Tibial artery (tissue), 4 donors: ENCODE measurements at regions not wholly inside any gene's neighbourhood (a gene's known extent, or its start where the extent isn't known, plus 50 kb on each side); places are given as distances from the start of the nearest gene placed in this dataset.
A peak's percentile ranks its signal among the peaks of the same experiment; 100 is the strongest.

Experiments
- DNase-seq, 2 donors: peaks; one replicate each; pipeline ENCODE4 v3.0.0-alpha.2; 2019
- H3K27ac ChIP-seq, 2 donors: fragments of 200-600 bp; sonication (generic) in 1 of 2; 1 replicate in 1 of 2; 2 replicates in 1 of 2; pipeline ENCODE4 v1.5.1; 2018 to 2019; ENCODE audit warnings: mild to moderate bottlenecking in 1 of 2
- H3K27me3 ChIP-seq, 2 donors: fragments of 200-600 bp; sonication (generic) in 1 of 2; one replicate each; pipeline versions ENCODE4 v1.5.1 to v1.6.0; 2016 to 2019
- H3K36me3 ChIP-seq, 3 donors: fragments of 200-600 bp; sonication (generic) in 2 of 3; one replicate each; pipeline ENCODE4 v1.5.1; 2016 to 2019; ENCODE audit warnings: mild to moderate bottlenecking in 2 of 3
- H3K4me1 ChIP-seq, 4 donors: fragments of 200-600 bp; sonication (generic) in 2 of 4; 1 replicate in 3 of 4; 2 replicates in 1 of 4; pipeline ENCODE4 v1.5.1; 2016 to 2019
- H3K4me3 ChIP-seq, 2 donors: fragments of 200-600 bp; sonication (generic) in 1 of 2; 1 replicate in 1 of 2; 2 replicates in 1 of 2; pipeline ENCODE4 v1.5.1; 2018 to 2019; ENCODE audit warnings: mild to moderate bottlenecking in 2 of 2
- H3K9me3 ChIP-seq, 3 donors: fragments of 200-600 bp; sonication (generic) in 1 of 3; one replicate each; pipeline ENCODE4 v1.5.1; 2016 to 2019
- intact Hi-C: fragments of 100-400 bp; cut with DNase I; formaldehyde crosslinking; loops from one replicate; pipeline ENCODE4 v1.15.0; 2023; ENCODE audit warnings: low total_unique reads
- TF ChIP-seq, protein P1 (sequence below), 2 experiments: fragments of 200-600 bp in 1 of 2; fragments of 450-650 bp in 1 of 2; IDR thresholded peaks; one replicate each; pipeline ENCODE4 v1.5.1; 2017 to 2019; ENCODE audit warnings: antibody characterized with exemption in 2 of 2, mild to moderate bottlenecking in 1 of 2, moderate library complexity in 1 of 2

DNA sequence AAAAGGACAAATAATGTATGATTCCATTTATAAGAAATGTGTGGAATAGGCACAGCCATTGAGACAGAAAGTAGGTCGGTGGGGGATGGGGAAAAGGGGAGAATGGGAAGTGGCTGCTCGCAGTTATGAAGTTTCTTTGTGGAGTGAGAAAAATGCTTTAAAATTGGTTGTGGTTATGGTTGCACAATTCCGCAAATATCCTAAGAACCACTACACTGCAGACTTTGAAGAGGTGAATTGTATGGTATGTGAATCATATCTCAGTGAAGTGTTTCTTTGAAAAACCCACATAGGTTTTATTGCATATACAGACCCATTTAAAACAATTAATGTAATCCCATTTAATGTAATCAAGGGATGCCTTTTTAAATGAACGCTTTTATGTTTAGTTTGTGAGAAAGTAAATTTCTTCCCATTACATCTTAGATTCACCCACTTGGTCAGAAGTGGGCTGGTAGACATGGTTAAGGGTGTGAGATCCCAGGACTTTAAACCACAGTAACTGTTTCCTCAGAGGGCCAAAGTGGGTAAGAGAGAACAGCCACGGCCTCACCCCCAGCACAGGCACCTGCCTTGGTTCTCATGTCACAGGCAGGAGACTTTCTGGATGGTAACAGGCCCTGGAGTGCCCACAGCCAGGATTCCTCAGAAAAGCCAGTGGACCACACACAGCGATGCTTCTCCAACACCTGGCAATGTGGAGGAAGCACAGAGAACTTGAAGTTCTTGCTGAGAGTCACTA lies 119.3 kb upstream of the GJB6 start:
- TF ChIP-seq, protein P1, sequence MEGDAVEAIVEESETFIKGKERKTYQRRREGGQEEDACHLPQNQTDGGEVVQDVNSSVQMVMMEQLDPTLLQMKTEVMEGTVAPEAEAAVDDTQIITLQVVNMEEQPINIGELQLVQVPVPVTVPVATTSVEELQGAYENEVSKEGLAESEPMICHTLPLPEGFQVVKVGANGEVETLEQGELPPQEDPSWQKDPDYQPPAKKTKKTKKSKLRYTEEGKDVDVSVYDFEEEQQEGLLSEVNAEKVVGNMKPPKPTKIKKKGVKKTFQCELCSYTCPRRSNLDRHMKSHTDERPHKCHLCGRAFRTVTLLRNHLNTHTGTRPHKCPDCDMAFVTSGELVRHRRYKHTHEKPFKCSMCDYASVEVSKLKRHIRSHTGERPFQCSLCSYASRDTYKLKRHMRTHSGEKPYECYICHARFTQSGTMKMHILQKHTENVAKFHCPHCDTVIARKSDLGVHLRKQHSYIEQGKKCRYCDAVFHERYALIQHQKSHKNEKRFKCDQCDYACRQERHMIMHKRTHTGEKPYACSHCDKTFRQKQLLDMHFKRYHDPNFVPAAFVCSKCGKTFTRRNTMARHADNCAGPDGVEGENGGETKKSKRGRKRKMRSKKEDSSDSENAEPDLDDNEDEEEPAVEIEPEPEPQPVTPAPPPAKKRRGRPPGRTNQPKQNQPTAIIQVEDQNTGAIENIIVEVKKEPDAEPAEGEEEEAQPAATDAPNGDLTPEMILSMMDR (IDR thresholded peaks at IDR 0.05) = no peak
- H3K4me1 ChIP-seq = no peaks in the 10 kb centered on the region
- no peak for DNase-seq
- no peaks in the 10 kb centered on the region for H3K9me3 ChIP-seq
- no peak overlapping the region for H3K4me3 ChIP-seq
- H3K27me3 ChIP-seq = peaks cover 0 to 2% of the 10 kb centered on the region in 2 donors
- intact Hi-C loops = no loop called here
- H3K27ac ChIP-seq = no peak overlapping the region
- H3K36me3 ChIP-seq = no peaks in the 10 kb centered on the region

DNA sequence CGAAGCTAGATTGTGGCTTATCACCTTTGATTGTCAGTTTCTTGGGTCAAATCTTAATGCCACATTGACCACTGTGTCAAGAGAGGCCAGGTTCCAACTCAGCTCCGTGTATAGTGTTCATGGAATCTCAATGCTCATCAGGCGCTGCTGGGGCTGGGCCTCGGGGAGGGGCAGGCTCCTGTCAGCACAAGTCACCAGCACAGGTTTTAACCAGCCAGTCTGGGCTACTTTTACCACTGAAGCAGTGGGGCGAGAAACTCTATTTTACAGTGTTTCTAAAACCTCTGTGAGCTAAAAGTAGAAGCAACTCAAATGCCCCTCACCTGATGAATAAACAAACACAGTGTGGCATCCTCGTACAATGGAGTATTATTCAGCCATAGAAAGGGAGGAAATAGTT lies 118.7 kb upstream of the GJB6 start:
- no peaks in the 10 kb centered on the region for H3K36me3 ChIP-seq
- no peak overlapping the region for H3K27ac ChIP-seq
- H3K4me1 ChIP-seq = no peaks in the 10 kb centered on the region
- H3K4me3 ChIP-seq = no peak overlapping the region
- intact Hi-C loops = no loop called here
- H3K9me3 ChIP-seq = no peaks in the 10 kb centered on the region
- TF ChIP-seq, protein P1 (IDR thresholded peaks at IDR 0.05) = no peak
- no peaks in the 10 kb centered on the region for H3K27me3 ChIP-seq
- DNase-seq = no peak

DNA sequence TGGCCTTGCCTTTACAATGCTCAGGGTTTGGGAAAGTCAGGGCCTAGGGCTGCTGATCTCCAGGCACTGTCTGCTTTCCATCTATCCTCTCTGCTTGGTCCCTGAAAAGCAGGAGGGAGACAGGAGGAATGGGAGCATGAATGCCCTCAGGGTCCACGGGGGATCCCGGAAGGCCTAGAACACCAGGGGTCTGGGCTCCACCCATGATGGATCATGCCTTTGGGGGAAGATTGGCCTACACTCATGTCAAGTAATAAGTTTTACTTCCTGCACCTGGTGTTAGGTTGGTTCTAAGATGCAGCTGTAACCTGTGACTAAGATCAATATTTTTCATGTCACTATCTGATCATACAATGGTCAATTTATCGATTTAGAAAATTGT lies 118.3 kb upstream of the GJB6 start:
- H3K9me3 ChIP-seq = no peaks in the 10 kb centered on the region
- TF ChIP-seq, protein P1 (IDR thresholded peaks at IDR 0.05) = no peak
- DNase-seq = no peak

DNA sequence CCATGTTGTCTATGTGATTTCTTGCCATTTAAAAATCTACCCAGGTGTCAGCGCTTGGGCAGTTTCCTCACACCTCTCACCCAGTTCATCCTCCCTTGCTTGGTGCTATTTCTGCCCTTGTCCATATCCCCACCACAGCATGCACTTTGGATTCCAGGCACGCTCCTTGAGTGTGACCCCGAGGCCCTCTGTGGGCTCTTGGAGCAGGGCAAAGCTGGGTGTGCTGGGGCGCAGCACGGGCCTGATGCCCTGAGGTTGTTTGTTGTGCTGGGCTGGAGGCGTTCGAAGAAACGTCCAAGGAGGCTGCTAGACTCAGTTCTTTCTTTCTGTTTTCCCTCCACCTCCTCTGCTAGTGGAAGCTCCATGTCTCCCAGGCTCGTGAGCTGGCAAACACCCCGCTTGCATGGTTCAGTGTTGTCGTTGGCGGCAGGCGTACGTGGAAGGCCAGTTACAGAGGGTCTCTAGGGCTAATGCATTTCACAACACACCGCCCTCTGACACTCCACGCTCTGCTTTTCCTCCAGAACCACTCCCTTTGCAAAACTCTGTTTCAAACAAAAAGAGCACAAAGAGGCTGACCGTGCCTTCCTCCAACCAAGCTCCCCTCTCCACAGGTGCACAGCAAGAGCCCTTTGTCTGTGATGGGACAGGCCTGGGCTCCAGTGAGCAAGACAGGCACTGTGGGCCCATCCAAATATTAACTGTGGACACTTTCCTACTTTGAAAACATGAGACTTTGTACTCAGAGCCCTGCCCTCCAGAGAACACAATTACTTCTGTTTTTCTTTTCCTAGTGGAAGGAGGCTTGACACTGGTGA lies 117.7 kb upstream of the GJB6 start:
- TF ChIP-seq, protein P1 (IDR thresholded peaks at IDR 0.05) = no peak

More for the DNA sequence above, 118.3 kb upstream of the GJB6 start:
- no peaks in the 10 kb centered on the region for H3K36me3 ChIP-seq
- intact Hi-C loops = no loop called here
- no peak overlapping the region for H3K4me3 ChIP-seq
- no peak overlapping the region for H3K27ac ChIP-seq
- no peaks in the 10 kb centered on the region for H3K4me1 ChIP-seq
- H3K27me3 ChIP-seq = no peaks in the 10 kb centered on the region

DNA sequence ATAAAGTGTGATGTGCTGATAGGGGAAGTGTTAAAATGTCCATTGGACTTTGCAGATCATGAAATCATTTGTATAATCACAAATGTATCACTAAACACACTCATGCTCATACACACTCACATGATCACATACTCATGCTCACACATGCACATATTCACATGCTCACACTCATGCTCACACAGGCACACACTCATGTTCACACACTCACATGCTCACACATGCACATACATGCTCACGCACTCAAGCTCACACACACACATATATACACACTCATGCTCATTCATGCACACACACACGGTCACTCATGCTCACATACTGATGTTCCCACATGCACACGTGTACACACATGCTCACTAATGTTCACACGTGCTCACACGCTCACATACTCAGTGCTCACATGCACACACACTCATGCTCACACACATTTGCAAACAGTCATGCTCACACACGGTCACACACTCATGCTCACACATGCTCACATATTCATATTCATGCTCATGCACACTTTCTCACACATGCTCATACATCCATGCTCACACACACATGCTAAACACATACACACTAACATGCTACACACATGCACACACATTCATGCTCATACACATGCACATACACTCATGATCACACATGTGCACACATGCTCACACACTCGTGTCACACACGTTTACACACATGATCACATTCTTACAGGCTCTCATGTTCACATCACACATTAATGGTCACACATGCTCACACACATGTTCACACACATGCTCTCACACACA lies 116.7 kb upstream of the GJB6 start:
- peaks cover 0 to 5% of the 10 kb centered on the region in 2 donors for H3K27me3 ChIP-seq

More for the DNA sequence above, 117.7 kb upstream of the GJB6 start:
- DNase-seq = peak; percentile 64 to 79
- Histone ChIP-seq H3K9me3 (no peaks in the 10 kb centered on the region), H3K4me3 (no peak overlapping the region), H3K4me1 (no peaks in the 10 kb centered on the region), H3K36me3 (no peaks in the 10 kb centered on the region), H3K27ac (no peak overlapping the region), H3K27me3 (peaks cover 0 to 5% of the 10 kb centered on the region in 2 donors)
- intact Hi-C loops = no loop called here

More for the DNA sequence above, 116.7 kb upstream of the GJB6 start:
- intact Hi-C loops = no loop called here
- no peaks in the 10 kb centered on the region for H3K9me3 ChIP-seq
- H3K4me3 ChIP-seq = no peak overlapping the region
- DNase-seq = no peak
- no peaks in the 10 kb centered on the region for H3K4me1 ChIP-seq
- no peaks in the 10 kb centered on the region for H3K36me3 ChIP-seq
- TF ChIP-seq, protein P1 (IDR thresholded peaks at IDR 0.05) = no peak
- H3K27ac ChIP-seq = no peak overlapping the region
